A549 (cell line): ENCODE measurements at regions not wholly inside any gene's neighbourhood (a gene's known extent, or its start where the extent isn't known, plus 50 kb on each side); places are given as distances from the start of the nearest gene placed in this dataset.

Experiments
- BHLHE40 ChIP-seq: IDR thresholded peaks from 2 replicates; pipeline ENCODE4 v1.6.1; 2012; ENCODE audit warnings: low read depth, low read length, inconsistent platforms
- CEBPB ChIP-seq, 2 experiments: fragments of >200 bp in 1 of 2; sonication (Bioruptor Twin) in 1 of 2; formaldehyde crosslinking in 1 of 2; IDR thresholded peaks; 2 replicates each; pipeline ENCODE4 v1.6.1; 2012 to 2016
- CHD2 ChIP-seq: fragments of 150-350 bp; IDR thresholded peaks from 2 replicates; pipeline ENCODE4 v1.6.1; 2014; ENCODE audit warnings: low read length; ENCODE audit not compliant: partially characterized antibody
- HDAC2 ChIP-seq: fragments of 200-600 bp; sonication (generic); IDR thresholded peaks from 2 replicates; pipeline ENCODE4 v1.6.1; 2016
- MAFK ChIP-seq: fragments of 450-650 bp; IDR thresholded peaks from 2 replicates; pipeline ENCODE4 v1.6.1; 2014; ENCODE audit not compliant: partially characterized antibody
- MAZ ChIP-seq: fragments of 150-350 bp; IDR thresholded peaks from 2 replicates; pipeline ENCODE4 v1.6.1; 2014; ENCODE audit warnings: antibody characterized with exemption, low read depth, low read length, borderline replicate concordance
- MYC ChIP-seq: IDR thresholded peaks from 2 replicates; pipeline ENCODE4 v1.6.1; 2012; ENCODE audit warnings: mild to moderate bottlenecking, inconsistent platforms, low read length, improper control_type of control experiment, borderline replicate concordance
- NFE2L2 ChIP-seq: fragments of 150-350 bp; conservative IDR thresholded peaks from 2 replicates; pipeline ENCODE4 v1.6.1; 2014; ENCODE audit warnings: low read length
- PHF8 ChIP-seq: fragments of 200-600 bp; sonication (generic); IDR thresholded peaks from 2 replicates; pipeline ENCODE4 v1.6.1; 2016; ENCODE audit warnings: low read depth, mild to moderate bottlenecking, antibody characterized with exemption, moderate library complexity, borderline replicate concordance
- POLR2A ChIP-seq: IDR thresholded peaks from 2 replicates; pipeline ENCODE4 v1.6.1; 2012; ENCODE audit warnings: mild to moderate bottlenecking, low read length
- SREBF2 ChIP-seq: fragments of 450-650 bp; IDR thresholded peaks from 2 replicates; pipeline ENCODE4 v1.6.1; 2014; ENCODE audit warnings: mild to moderate bottlenecking, moderate library complexity
- TF ChIP-seq, protein P1 (sequence below): fragments of >200 bp; sonication (Bioruptor Twin); formaldehyde crosslinking; IDR thresholded peaks from 3 replicates; pipeline ENCODE4 v1.5.1; 2016
- TF ChIP-seq, protein P2 (sequence below): fragments of 450-650 bp; IDR thresholded peaks from 2 replicates; pipeline ENCODE4 v1.6.1; 2014; ENCODE audit warnings: antibody characterized with exemption

DNA sequence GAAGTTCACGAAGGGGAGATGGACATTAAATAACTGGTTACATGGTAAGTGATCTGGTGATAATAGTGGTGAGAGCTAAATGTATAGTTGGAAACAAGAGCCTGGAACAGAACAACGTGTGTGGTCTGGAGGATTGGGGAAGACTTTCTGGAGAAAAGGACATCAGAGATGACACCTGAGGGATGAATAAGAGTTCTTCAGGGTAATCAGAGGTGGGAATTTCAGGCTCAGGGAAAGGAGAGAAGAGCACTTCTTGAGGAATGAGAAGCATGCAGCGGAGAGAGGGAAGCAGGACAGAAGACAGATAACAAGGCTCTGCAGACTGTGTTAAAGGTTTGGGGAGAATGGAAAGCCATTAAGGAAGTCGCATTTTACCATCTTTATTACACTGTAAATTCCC is 450.7 kb downstream of the TNS1 start:
- no peak for TF ChIP-seq POLR2A
- TF ChIP-seq, protein P1, sequence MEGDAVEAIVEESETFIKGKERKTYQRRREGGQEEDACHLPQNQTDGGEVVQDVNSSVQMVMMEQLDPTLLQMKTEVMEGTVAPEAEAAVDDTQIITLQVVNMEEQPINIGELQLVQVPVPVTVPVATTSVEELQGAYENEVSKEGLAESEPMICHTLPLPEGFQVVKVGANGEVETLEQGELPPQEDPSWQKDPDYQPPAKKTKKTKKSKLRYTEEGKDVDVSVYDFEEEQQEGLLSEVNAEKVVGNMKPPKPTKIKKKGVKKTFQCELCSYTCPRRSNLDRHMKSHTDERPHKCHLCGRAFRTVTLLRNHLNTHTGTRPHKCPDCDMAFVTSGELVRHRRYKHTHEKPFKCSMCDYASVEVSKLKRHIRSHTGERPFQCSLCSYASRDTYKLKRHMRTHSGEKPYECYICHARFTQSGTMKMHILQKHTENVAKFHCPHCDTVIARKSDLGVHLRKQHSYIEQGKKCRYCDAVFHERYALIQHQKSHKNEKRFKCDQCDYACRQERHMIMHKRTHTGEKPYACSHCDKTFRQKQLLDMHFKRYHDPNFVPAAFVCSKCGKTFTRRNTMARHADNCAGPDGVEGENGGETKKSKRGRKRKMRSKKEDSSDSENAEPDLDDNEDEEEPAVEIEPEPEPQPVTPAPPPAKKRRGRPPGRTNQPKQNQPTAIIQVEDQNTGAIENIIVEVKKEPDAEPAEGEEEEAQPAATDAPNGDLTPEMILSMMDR, result no peak
- no peak for TF ChIP-seq BHLHE40
- TF ChIP-seq MAFK, result no peak
- no peak for TF ChIP-seq HDAC2
- TF ChIP-seq MYC, result no peak
- TF ChIP-seq CEBPB (IDR thresholded peaks at IDR 0.05), result no peak
- TF ChIP-seq PHF8, result no peak
- no peak for TF ChIP-seq CHD2
- no peak for TF ChIP-seq NFE2L2
- TF ChIP-seq, protein P2, sequence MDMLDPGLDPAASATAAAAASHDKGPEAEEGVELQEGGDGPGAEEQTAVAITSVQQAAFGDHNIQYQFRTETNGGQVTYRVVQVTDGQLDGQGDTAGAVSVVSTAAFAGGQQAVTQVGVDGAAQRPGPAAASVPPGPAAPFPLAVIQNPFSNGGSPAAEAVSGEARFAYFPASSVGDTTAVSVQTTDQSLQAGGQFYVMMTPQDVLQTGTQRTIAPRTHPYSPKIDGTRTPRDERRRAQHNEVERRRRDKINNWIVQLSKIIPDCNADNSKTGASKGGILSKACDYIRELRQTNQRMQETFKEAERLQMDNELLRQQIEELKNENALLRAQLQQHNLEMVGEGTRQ, result no peak
- no peak for TF ChIP-seq SREBF2
- no peak for TF ChIP-seq MAZ
